WTC11 (cell line): ENCODE measurements at regions not wholly inside any gene's neighbourhood (a gene's known extent, or its start where the extent isn't known, plus 50 kb on each side); places are given as distances from the start of the nearest gene placed in this dataset.

ENCODE experiments used
- ATF1 ChIP-seq: sonication (generic); formaldehyde crosslinking; IDR thresholded peaks from 2 replicates; pipeline ENCODE4 v1.8.1; 2023; ENCODE audit warnings: mild to moderate bottlenecking, moderate library complexity, missing genetic modification reagents
- ATF3 ChIP-seq: sonication (generic); formaldehyde crosslinking; conservative IDR thresholded peaks from 2 replicates; pipeline ENCODE4 v1.8.1; 2022; ENCODE audit warnings: mild to moderate bottlenecking, missing genetic modification reagents
- CREB1 ChIP-seq: sonication (generic); formaldehyde crosslinking; IDR thresholded peaks from 2 replicates; pipeline ENCODE4 v1.8.0; 2023; ENCODE audit warnings: mild to moderate bottlenecking, missing genetic modification reagents
- CTCF ChIP-seq: fragments of 200-600 bp; IDR thresholded peaks from 2 replicates; pipeline ENCODE4 v1.8.0; 2022; ENCODE audit warnings: antibody characterized with exemption
- FOXP1 ChIP-seq: sonication (generic); formaldehyde crosslinking; IDR thresholded peaks from 2 replicates; pipeline ENCODE4 v1.8.0; 2022; ENCODE audit warnings: missing genetic modification reagents, mild to moderate bottlenecking, moderate library complexity, borderline replicate concordance
- NR1H2 ChIP-seq: sonication (generic); formaldehyde crosslinking; IDR thresholded peaks from 2 replicates; pipeline ENCODE4 v1.9.0; 2021; ENCODE audit warnings: mild to moderate bottlenecking, moderate library complexity, missing genetic modification reagents

GRCh38 chrX:39835776-39836175 lies 262.0 kb downstream of the BCOR start:
- TF ChIP-seq CREB1 (CRISPR knock-in tag) = no peak
- no peak for TF ChIP-seq CTCF
- TF ChIP-seq NR1H2 (CRISPR knock-in tag) = no peak
- TF ChIP-seq ATF3 (CRISPR knock-in tag) = no peak
- no peak for TF ChIP-seq FOXP1
- no peak for TF ChIP-seq ATF1 (CRISPR knock-in tag)
